CD4-positive, alpha-beta T cell (primary cell): ENCODE measurements at regions not wholly inside any gene's neighbourhood (a gene's known extent, or its start where the extent isn't known, plus 50 kb on each side); places are given as distances from the start of the nearest gene placed in this dataset.

ENCODE experiments used
- ATAC-seq: fragments of 200-7000 bp; cut with Tn5 transposase; one replicate; pipeline ENCODE4 v1.10.0; 2022; ENCODE audit warnings: mild to moderate bottlenecking; ENCODE audit not compliant: poor library complexity
- CTCF ChIA-PET: fragments of 350-600 bp; sonication (Branson Sonifier 250); formaldehyde crosslinking; loops from one replicate; lab custom pipeline; 2021; ENCODE audit warnings: antibody characterized with exemption, inconsistent platforms; lab: Charles Lee
- POLR2A ChIA-PET: fragments of 350-600 bp; sonication (Branson Sonifier 250); formaldehyde crosslinking; loops from one replicate; lab custom pipeline; 2021; ENCODE audit warnings: antibody characterized with exemption, inconsistent platforms; lab: Charles Lee
- DNase-seq, 14 experiments: peaks; one replicate each; pipeline ENCODE4 v3.0.0-alpha.2; 2013 to 2020; ENCODE audit warnings: mixed read lengths in 2 of 14
- H3K27ac ChIP-seq, 2 donors: one replicate each; pipeline versions ENCODE4 v1.5.1 to v1.7.0; 2013; ENCODE audit warnings: low read length in 2 of 2, low read depth in 1 of 2, mild to moderate bottlenecking in 1 of 2
- H3K27me3 ChIP-seq, 2 experiments: 1 replicate in 1 of 2; 2 replicates in 1 of 2; pipeline versions ENCODE4 v1.6.1 to v1.7.0; 2013; ENCODE audit warnings: low read length in 2 of 2, control low read depth in 1 of 2, mild to moderate bottlenecking in 1 of 2, moderate library complexity in 1 of 2; ENCODE audit not compliant: insufficient read depth in 2 of 2, control insufficient read depth in 1 of 2
- H3K36me3 ChIP-seq: one replicate; pipeline ENCODE4 v1.6.1; 2013; ENCODE audit warnings: low read length, control low read depth; ENCODE audit not compliant: insufficient read depth
- H3K4me1 ChIP-seq: one replicate; pipeline ENCODE4 v1.6.1; 2013; ENCODE audit warnings: low read length, control low read depth; ENCODE audit not compliant: insufficient read depth
- H3K4me3 ChIP-seq: one replicate; pipeline ENCODE4 v1.5.1; 2013; ENCODE audit warnings: mild to moderate bottlenecking, low read length, moderate library complexity
- H3K9me3 ChIP-seq, 2 experiments: 1 replicate in 1 of 2; 2 replicates in 1 of 2; pipeline versions ENCODE4 v1.6.1 to v1.7.0; 2013; ENCODE audit warnings: low read length in 2 of 2, mild to moderate bottlenecking in 2 of 2, control low read depth in 1 of 2, moderate library complexity in 1 of 2; ENCODE audit not compliant: control insufficient read depth in 1 of 2, insufficient read depth in 1 of 2
- H3K27ac Mint-ChIP-seq: one replicate; pipeline ENCODE4 v1.8.0; 2020; ENCODE audit warnings: mixed read lengths
- H3K27me3 Mint-ChIP-seq: one replicate; pipeline ENCODE4 v1.8.0; 2021; ENCODE audit warnings: mixed read lengths
- H3K36me3 Mint-ChIP-seq: one replicate; pipeline ENCODE4 v1.8.0; 2021; ENCODE audit warnings: low read depth, mixed read lengths
- H3K4me1 Mint-ChIP-seq: one replicate; pipeline ENCODE4 v1.8.0; 2021; ENCODE audit warnings: low read depth, mixed read lengths
- H3K4me3 Mint-ChIP-seq: one replicate; pipeline ENCODE4 v1.8.0; 2020; ENCODE audit warnings: mild to moderate bottlenecking, mixed read lengths
- H3K9me3 Mint-ChIP-seq: one replicate; pipeline ENCODE4 v1.8.0; 2020; ENCODE audit warnings: mixed read lengths
- CTCF ChIP-seq: fragments of 200-600 bp; IDR thresholded peaks from one replicate; pipeline ENCODE4 v1.8.0; 2022; ENCODE audit warnings: antibody characterized with exemption, mild to moderate bottlenecking
- intact Hi-C, 2 experiments: fragments of 100-400 bp; cut with DNase I in 1 of 2; cut with micrococcal nuclease in 1 of 2; formaldehyde crosslinking; loops; one replicate each; pipeline versions ENCODE4 v1.15.1 to v1.9.0; 2023 to 2025; cut with DNase I, micrococcal nuclease

GRCh38 chr18:25608091-25608490, 256.1 kb upstream of the ZNF521 start:
- Histone ChIP-seq H3K27ac (no peak overlapping the region), H3K36me3 (no peaks in the 10 kb centered on the region), H3K9me3 (peaks cover 0 to 12% of the 10 kb centered on the region in 2 experiments), H3K27me3 (no peaks in the 10 kb centered on the region), H3K4me1 (no peaks in the 10 kb centered on the region), H3K4me3 (no peak overlapping the region)
- ATAC-seq = no peak
- no peak overlapping the region for H3K27ac Mint-ChIP-seq
- TF ChIP-seq CTCF = no peak
- H3K27me3 Mint-ChIP-seq = no peaks in the 10 kb centered on the region
- H3K36me3 Mint-ChIP-seq = no peaks in the 10 kb centered on the region
- peaks cover 3% of the 10 kb centered on the region for H3K9me3 Mint-ChIP-seq
- H3K4me3 Mint-ChIP-seq = no peak overlapping the region
- ChIA-PET POLR2A (no interaction called here), CTCF (no interaction called here)
- intact Hi-C loops = no loop called here
- DNase-seq = no peak
- H3K4me1 Mint-ChIP-seq = no peaks in the 10 kb centered on the region

- intact Hi-C loops = no loop called here
- Histone ChIP-seq H3K27ac (no peak overlapping the region), H3K27me3 (no peaks in the 10 kb centered on the region), H3K4me1 (no peaks in the 10 kb centered on the region), H3K9me3 (peaks cover 0 to 12% of the 10 kb centered on the region in 2 experiments), H3K4me3 (no peak overlapping the region), H3K36me3 (no peaks in the 10 kb centered on the region)
- ChIA-PET CTCF (no interaction called here), POLR2A (no interaction called here)
- DNase-seq (no peak), ATAC-seq (no peak)
- no peak for TF ChIP-seq CTCF
- H3K4me3 Mint-ChIP-seq = no peak overlapping the region
- no peak overlapping the region for H3K27ac Mint-ChIP-seq
- peaks cover 3% of the 10 kb centered on the region for H3K9me3 Mint-ChIP-seq
- H3K36me3 Mint-ChIP-seq = no peaks in the 10 kb centered on the region
- H3K4me1 Mint-ChIP-seq = no peaks in the 10 kb centered on the region
- H3K27me3 Mint-ChIP-seq = peaks cover 8% of the 10 kb centered on the region
Observed at GRCh38 chr18:25604894-25605597, 253.1 kb upstream of the ZNF521 start.

GRCh38 chr18:25604196-25604893, 252.4 kb upstream of the ZNF521 start:
- Mint-ChIP-seq H3K27ac (no peak overlapping the region), H3K4me3 (no peak overlapping the region), H3K4me1 (no peaks in the 10 kb centered on the region), H3K9me3 (peaks cover 3% of the 10 kb centered on the region), H3K36me3 (no peaks in the 10 kb centered on the region), H3K27me3 (peaks cover 8% of the 10 kb centered on the region)
- ATAC-seq (no peak), DNase-seq (no peak)
- ChIA-PET CTCF (no interaction called here), POLR2A (no interaction called here)
- Histone ChIP-seq H3K9me3 (peaks cover 0 to 12% of the 10 kb centered on the region in 2 experiments), H3K4me3 (no peak overlapping the region), H3K36me3 (no peaks in the 10 kb centered on the region), H3K27ac (no peak overlapping the region), H3K27me3 (no peaks in the 10 kb centered on the region), H3K4me1 (no peaks in the 10 kb centered on the region)
- intact Hi-C loops = no loop called here
- TF ChIP-seq CTCF = no peak
